ENCODE measurements at regions not wholly inside any gene's neighbourhood (a gene's known extent, or its start where the extent isn't known, plus 50 kb on each side); places are given as distances from the start of the nearest gene placed in this dataset.

DNA sequence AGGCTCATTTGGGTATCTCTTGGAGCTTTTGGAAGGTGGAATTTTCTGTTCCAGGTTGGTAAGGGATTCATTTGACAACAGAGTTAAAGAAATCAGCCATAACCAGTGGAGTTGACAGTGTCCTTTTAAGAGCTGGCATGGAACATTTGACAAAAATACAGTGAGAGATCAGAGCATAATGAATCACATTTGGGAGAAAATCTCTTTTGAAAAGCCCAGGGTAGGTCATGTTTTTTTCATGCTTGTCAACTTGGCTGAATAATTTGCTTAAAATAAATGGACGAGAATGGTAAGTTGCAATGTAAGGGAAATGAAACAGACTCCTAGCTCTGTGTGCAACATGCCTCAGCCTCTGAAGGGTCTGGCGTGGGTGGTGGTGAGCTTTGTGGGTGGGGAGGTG lies 235.3 kb upstream of the N4BP1 start:
- Histone ChIP-seq H3K36me3 (no peaks in the 10 kb centered on the region), H3K4me3 (no peak overlapping the region), H3K9me3 (no peaks in the 10 kb centered on the region), H3K27me3 (no peaks in the 10 kb centered on the region), H3K27ac (no peak overlapping the region), H3K4me1 (no peaks in the 10 kb centered on the region)
- 22% methylated on average over 2 of the region's 2 CpGs for WGBS
- TF ChIP-seq POLR2A (IDR thresholded peaks at IDR 0.05) (no peak), EP300 (IDR thresholded peaks at IDR 0.05) (no peak), POLR2AphosphoS5 (IDR thresholded peaks at IDR 0.05) (no peak)
- no peak for DNase-seq (ENCODE audit: low spot score in 2 of 2)

DNA sequence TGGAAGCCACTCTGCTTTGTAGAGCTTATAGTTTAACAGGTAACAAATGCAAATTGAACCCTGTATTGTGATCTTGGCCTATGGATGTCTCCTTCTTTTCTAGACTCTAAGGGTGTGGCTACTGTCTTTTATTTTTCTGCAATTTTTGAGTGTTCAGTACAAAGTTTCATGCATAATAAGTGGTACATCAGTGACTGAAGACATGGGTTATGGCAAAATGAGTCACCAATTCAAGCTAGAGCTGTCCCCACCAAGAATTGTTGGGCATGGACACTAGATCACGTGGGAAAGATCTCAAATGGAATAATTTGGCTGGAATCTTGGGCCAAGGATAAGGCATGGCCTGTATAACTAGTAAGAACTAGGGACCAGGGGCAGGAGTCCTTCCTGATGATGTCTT lies 228.4 kb upstream of the N4BP1 start:
- Histone ChIP-seq H3K4me1 (no peaks in the 10 kb centered on the region), H3K27ac (no peak overlapping the region), H3K9me3 (no peaks in the 10 kb centered on the region), H3K27me3 (no peaks in the 10 kb centered on the region), H3K36me3 (no peaks in the 10 kb centered on the region), H3K4me3 (no peak overlapping the region)
- DNase-seq (ENCODE audit: low spot score in 2 of 2): no peak
- no peak for TF ChIP-seq POLR2AphosphoS5 (IDR thresholded peaks at IDR 0.05)
- no peak for TF ChIP-seq POLR2A (IDR thresholded peaks at IDR 0.05)
- no peak for TF ChIP-seq CTCF (IDR thresholded peaks at IDR 0.05)
- no peak for TF ChIP-seq EP300 (IDR thresholded peaks at IDR 0.05)
- WGBS: 17% methylated on average over 1 of the region's 1 CpG

DNA sequence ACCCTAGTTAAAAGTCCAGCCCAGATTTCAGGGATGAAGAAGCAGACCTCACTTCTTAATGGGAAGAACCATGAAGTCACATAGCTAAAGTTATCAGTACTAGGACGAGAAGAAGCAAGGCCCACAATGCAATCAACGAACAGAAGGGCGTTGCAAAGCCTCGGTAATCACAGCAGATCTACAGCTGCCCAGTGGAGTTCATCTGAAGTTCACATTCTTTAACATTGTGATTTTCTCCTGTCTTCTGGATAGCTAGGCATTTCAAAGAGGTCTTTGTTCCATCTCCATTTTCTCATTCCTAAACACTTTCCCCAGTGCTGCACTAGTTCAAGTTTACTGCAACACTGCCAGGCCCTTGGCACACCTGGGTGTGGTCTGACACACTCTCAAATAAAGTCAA lies 226.7 kb upstream of the N4BP1 start:
- Histone ChIP-seq H3K27me3 (no peaks in the 10 kb centered on the region), H3K27ac (no peak overlapping the region), H3K4me1 (no peaks in the 10 kb centered on the region), H3K36me3 (no peaks in the 10 kb centered on the region), H3K4me3 (no peak overlapping the region), H3K9me3 (no peaks in the 10 kb centered on the region)
- no peak for TF ChIP-seq POLR2AphosphoS5 (IDR thresholded peaks at IDR 0.05)
- no peak for TF ChIP-seq EP300 (IDR thresholded peaks at IDR 0.05)
- TF ChIP-seq POLR2A (IDR thresholded peaks at IDR 0.05): no peak
- no peak for TF ChIP-seq CTCF (IDR thresholded peaks at IDR 0.05)
- WGBS: 68% methylated on average over 4 of the region's 4 CpGs
- no peak for DNase-seq (ENCODE audit: low spot score in 2 of 2)

DNA sequence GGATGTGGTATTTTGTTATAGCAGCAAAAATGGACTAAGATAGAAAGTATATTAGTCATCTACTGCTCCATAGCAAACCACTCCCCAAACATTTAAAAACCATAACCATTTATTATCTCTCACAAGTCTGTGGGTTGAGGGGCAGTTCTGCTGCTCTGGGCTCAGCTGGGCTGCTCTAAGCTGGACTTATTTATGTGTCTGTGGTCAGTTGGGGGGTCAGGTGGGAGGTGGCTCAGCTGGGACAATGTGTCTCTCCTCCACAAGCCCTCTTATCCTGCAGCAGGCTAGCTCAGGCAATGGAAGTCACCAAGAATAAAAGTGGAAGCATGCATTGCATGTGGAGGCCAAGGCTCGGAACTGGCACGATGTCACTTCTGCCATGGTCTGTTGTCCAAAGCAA lies 226.1 kb upstream of the N4BP1 start:
- no peak for TF ChIP-seq EP300 (IDR thresholded peaks at IDR 0.05)
- no peak for TF ChIP-seq POLR2AphosphoS5 (IDR thresholded peaks at IDR 0.05)
- no peak for TF ChIP-seq POLR2A (IDR thresholded peaks at IDR 0.05)
- no peak for TF ChIP-seq CTCF (IDR thresholded peaks at IDR 0.05)
- no peaks in the 10 kb centered on the region for H3K9me3 ChIP-seq
- no peaks in the 10 kb centered on the region for H3K4me1 ChIP-seq
- H3K27me3 ChIP-seq: no peaks in the 10 kb centered on the region
- DNase-seq (ENCODE audit: low spot score in 2 of 2): no peak
- H3K4me3 ChIP-seq: no peak overlapping the region
- 93% methylated on average over 2 of the region's 2 CpGs for WGBS
- H3K27ac ChIP-seq: no peak overlapping the region
- no peaks in the 10 kb centered on the region for H3K36me3 ChIP-seq

DNA sequence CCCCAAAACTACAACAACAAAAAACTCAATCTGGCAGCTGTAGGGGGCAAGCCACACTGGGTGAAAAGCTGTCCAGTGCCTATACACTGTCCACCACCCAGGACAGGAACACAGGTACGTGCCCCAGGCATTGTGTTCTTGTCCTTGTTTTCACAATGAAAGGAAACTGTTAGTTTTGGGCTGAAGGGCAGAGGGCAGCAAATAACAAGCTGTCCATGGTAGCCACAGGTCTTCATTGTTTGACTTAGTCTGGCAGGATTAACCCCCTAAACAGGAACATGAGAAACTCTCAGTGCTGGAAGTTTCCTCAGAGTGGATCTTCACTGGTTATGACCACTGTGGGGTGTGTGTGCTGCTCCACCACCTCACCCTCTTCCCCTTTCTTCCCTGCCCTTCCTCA lies 224.6 kb upstream of the N4BP1 start:
- 20% methylated on average over 1 of the region's 1 CpG for WGBS
- Histone ChIP-seq H3K27ac (no peak overlapping the region), H3K4me1 (no peaks in the 10 kb centered on the region), H3K9me3 (no peaks in the 10 kb centered on the region), H3K27me3 (no peaks in the 10 kb centered on the region), H3K36me3 (no peaks in the 10 kb centered on the region), H3K4me3 (no peak overlapping the region)
- TF ChIP-seq EP300 (IDR thresholded peaks at IDR 0.05) (no peak), POLR2AphosphoS5 (IDR thresholded peaks at IDR 0.05) (no peak), POLR2A (IDR thresholded peaks at IDR 0.05) (no peak), CTCF (IDR thresholded peaks at IDR 0.05) (no peak)
- DNase-seq (ENCODE audit: low spot score in 2 of 2): no peak

DNA sequence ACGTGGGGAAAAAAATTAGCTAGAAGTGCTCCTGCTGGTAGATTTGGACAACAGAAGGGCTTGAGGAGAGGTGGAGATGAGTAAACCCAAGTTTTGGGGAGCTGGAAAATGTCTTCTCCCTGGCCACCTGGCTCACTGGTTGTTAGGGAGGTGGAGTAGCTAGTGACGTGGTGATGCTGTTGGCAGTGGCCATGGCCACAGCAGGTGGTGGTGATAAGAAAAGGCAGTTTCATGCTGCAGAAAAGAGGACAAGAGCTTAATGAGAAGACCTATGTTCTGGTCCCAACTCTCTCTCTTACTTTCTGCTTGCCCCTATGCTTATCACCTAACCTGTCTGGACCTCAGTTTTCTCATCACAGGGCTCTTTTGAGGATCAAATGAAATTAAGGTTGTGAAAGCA lies 223.5 kb upstream of the N4BP1 start:
- Histone ChIP-seq H3K36me3 (no peaks in the 10 kb centered on the region), H3K27ac (no peak overlapping the region), H3K9me3 (no peaks in the 10 kb centered on the region), H3K4me3 (no peak overlapping the region), H3K4me1 (no peaks in the 10 kb centered on the region), H3K27me3 (no peaks in the 10 kb centered on the region)
- TF ChIP-seq POLR2A (IDR thresholded peaks at IDR 0.05) (no peak), POLR2AphosphoS5 (IDR thresholded peaks at IDR 0.05) (no peak), EP300 (IDR thresholded peaks at IDR 0.05) (no peak), CTCF (IDR thresholded peaks at IDR 0.05) (no peak)
- no peak for DNase-seq (ENCODE audit: low spot score in 2 of 2)
- WGBS: 62% methylated on average over 2 of the region's 2 CpGs

All from suprapubic skin (tissue), 4 donors.